H1 (cell line): ENCODE measurements at regions not wholly inside any gene's neighbourhood (a gene's known extent, or its start where the extent isn't known, plus 50 kb on each side); places are given as distances from the start of the nearest gene placed in this dataset.

ENCODE experiments used
- BACH1 ChIP-seq: IDR thresholded peaks from 2 replicates; pipeline ENCODE4 v1.6.1; 2012; ENCODE audit warnings: low read length, improper control_type of control experiment
- RAD21 ChIP-seq, 2 experiments: IDR thresholded peaks in 1 of 2; conservative IDR thresholded peaks in 1 of 2; 2 replicates each; pipeline ENCODE4 v1.6.1; 2011; ENCODE audit warnings: low read depth in 2 of 2, low read length in 2 of 2, improper control_type of control experiment in 1 of 2, inconsistent platforms in 1 of 2, mild to moderate bottlenecking in 1 of 2, moderate library complexity in 1 of 2
- TAF7 ChIP-seq: optimal IDR thresholded peaks from 2 replicates; pipeline ENCODE3; 2011; ENCODE audit warnings: low read depth, mild to moderate bottlenecking, inconsistent platforms, low read length, moderate library complexity, borderline replicate concordance

GRCh38 chr16:35310999-35311398 lies 1851.6 kb downstream of the TP53TG3F start (continued):
- TF ChIP-seq RAD21 (IDR thresholded peaks at IDR 0.05 in 1 of 2, conservative IDR thresholded peaks at IDR 0.05 in 1 of 2; ENCODE audit: low read depth in 2 of 2, low read length in 2 of 2): no peak
- TF ChIP-seq BACH1: no peak
- TF ChIP-seq TAF7: no peak
